ENCODE measurements at regions not wholly inside any gene's neighbourhood (a gene's known extent, or its start where the extent isn't known, plus 50 kb on each side); places are given as distances from the start of the nearest gene placed in this dataset.

DNA sequence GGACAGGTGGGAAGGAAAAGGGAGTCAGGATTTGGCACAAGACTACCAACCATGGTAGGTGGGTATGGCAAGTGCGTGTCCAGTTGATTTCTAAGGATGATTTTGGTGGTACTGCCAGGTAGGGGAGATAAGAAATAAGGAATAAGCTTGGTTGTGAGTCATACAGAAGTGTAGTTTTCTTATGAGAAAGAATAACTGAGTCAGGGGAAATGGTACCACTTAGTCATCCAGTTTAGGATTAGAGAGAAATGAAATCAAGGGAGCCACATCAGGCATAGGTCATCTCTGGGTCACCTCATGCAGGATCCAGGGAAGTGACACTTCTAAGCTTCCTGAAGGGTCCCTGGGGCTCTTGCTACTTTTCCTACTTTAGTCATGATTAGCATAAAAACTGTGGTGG lies 107.1 kb upstream of the C1GALT1C1 start:
- Histone ChIP-seq H3K9me3 (replicated peaks; ENCODE audit: control insufficient read depth, insufficient read depth, low read length) (no peaks in the 10 kb centered on the region), H3K4me1 (ENCODE audit: control insufficient read depth, extremely low read depth, insufficient read depth, low read length) (peaks cover 28% of the 10 kb centered on the region), H2AFZ (ENCODE audit: low read depth, low read length) (no peak overlapping the region), H3K9ac (replicated peaks; ENCODE audit: extremely low read depth, insufficient read depth, low read length) (no peak overlapping the region), H3K9me1 (replicated peaks; ENCODE audit: control insufficient read depth, extremely low read depth, insufficient read depth, low read length) (no peaks in the 10 kb centered on the region), H3K36me3 (ENCODE audit: control insufficient read depth in 2 of 2, extremely low read depth in 1 of 2, insufficient read depth in 2 of 2, low read length in 2 of 2) (no peaks in the 10 kb centered on the region), H3K4me3 (replicated peaks in 1 of 3; ENCODE audit: insufficient read depth in 1 of 3, low read depth in 1 of 3, low read length in 3 of 3) (no peak overlapping the region), H4K20me1 (replicated peaks; ENCODE audit: control insufficient read depth, extremely low read depth, insufficient read depth, low read length) (no peaks in the 10 kb centered on the region), H3K79me2 (ENCODE audit: control insufficient read depth, insufficient read depth, low read length) (no peaks in the 10 kb centered on the region), H3K27ac (ENCODE audit: insufficient read depth, low read depth, low read length) (peak overlapping the region; percentile 49), H3K4me2 (ENCODE audit: insufficient read depth, low read length) (no peak overlapping the region), H3K27me3 (ENCODE audit: control insufficient read depth in 2 of 2, insufficient read depth in 2 of 2, low read length in 2 of 2) (no peaks in the 10 kb centered on the region)
- DNase-seq (ENCODE audit: low read depth, low spot score) (peak; percentile 80), FAIRE-seq (peak; percentile 84)
- intact Hi-C loops (cut with micrococcal nuclease) (loop anchor here (1.0 to 5.0 kb wide), 4 partner anchors 31 to 175 kb away; partner anchors contain the start of gene CUL4B), dilution Hi-C loops (cut with MboI; ENCODE audit: extremely low pct_ligation_motif_present, low sequenced_read_pairs) (no loop called here)
- CTCF ChIA-PET, result interaction anchor here (1.0 kb wide), 1 partner anchor 32 kb away, joined by 3 read pairs; no protein-coding TSS in a partner anchor
- no TSS peak for BruUV-seq (replicated peaks)
- no peak for TF ChIP-seq MAX (IDR thresholded peaks at IDR 0.05; ENCODE audit: insufficient read depth, insufficient read length)
- TF ChIP-seq POLR2A (IDR thresholded peaks at IDR 0.05; ENCODE audit: low read depth, low read length), result peak; percentile 26
- peak; percentile 84 for TF ChIP-seq FOS (IDR thresholded peaks at IDR 0.05; ENCODE audit: borderline replicate concordance, insufficient read depth, low read length)
- peak; percentile 60 for TF ChIP-seq JUN (IDR thresholded peaks at IDR 0.05; ENCODE audit: borderline replicate concordance, insufficient read depth, insufficient read length, low read depth)
- TF ChIP-seq POLR2AphosphoS5 (IDR thresholded peaks at IDR 0.05; ENCODE audit: insufficient read depth, low read depth, low read length), result peak; percentile 35
- TF ChIP-seq GATA2 (IDR thresholded peaks at IDR 0.05; ENCODE audit: insufficient read depth, insufficient read length, low read depth, low read length), result peak; percentile 92
- POLR2A ChIA-PET, result no interaction called here

GRCh38 chrX:120735966-120736365 lies 106.1 kb upstream of the C1GALT1C1 start:
- H3K9me3 ChIP-seq (replicated peaks; ENCODE audit: control insufficient read depth, insufficient read depth, low read length), result no peaks in the 10 kb centered on the region
- peaks cover 28% of the 10 kb centered on the region for H3K4me1 ChIP-seq (ENCODE audit: control insufficient read depth, extremely low read depth, insufficient read depth, low read length)
- TF ChIP-seq MAX (IDR thresholded peaks at IDR 0.05; ENCODE audit: insufficient read depth, insufficient read length), result no peak
- no peak for TF ChIP-seq POLR2AphosphoS5 (IDR thresholded peaks at IDR 0.05; ENCODE audit: insufficient read depth, low read depth, low read length)
- no peak for TF ChIP-seq JUN (IDR thresholded peaks at IDR 0.05; ENCODE audit: borderline replicate concordance, insufficient read depth, insufficient read length, low read depth)
- no peak for TF ChIP-seq POLR2A (IDR thresholded peaks at IDR 0.05; ENCODE audit: low read depth, low read length)
- TF ChIP-seq FOS (IDR thresholded peaks at IDR 0.05; ENCODE audit: borderline replicate concordance, insufficient read depth, low read length), result no peak
- TF ChIP-seq GATA2 (IDR thresholded peaks at IDR 0.05; ENCODE audit: insufficient read depth, insufficient read length, low read depth, low read length), result no peak
- TF ChIP-seq, protein P1, sequence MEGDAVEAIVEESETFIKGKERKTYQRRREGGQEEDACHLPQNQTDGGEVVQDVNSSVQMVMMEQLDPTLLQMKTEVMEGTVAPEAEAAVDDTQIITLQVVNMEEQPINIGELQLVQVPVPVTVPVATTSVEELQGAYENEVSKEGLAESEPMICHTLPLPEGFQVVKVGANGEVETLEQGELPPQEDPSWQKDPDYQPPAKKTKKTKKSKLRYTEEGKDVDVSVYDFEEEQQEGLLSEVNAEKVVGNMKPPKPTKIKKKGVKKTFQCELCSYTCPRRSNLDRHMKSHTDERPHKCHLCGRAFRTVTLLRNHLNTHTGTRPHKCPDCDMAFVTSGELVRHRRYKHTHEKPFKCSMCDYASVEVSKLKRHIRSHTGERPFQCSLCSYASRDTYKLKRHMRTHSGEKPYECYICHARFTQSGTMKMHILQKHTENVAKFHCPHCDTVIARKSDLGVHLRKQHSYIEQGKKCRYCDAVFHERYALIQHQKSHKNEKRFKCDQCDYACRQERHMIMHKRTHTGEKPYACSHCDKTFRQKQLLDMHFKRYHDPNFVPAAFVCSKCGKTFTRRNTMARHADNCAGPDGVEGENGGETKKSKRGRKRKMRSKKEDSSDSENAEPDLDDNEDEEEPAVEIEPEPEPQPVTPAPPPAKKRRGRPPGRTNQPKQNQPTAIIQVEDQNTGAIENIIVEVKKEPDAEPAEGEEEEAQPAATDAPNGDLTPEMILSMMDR (IDR thresholded peaks at IDR 0.05; ENCODE audit: extremely low read depth in 1 of 2, insufficient read depth in 1 of 2, low read depth in 1 of 2, low read length in 2 of 2), result no peak
- TF ChIP-seq EZH2 (IDR thresholded peaks at IDR 0.05; ENCODE audit: borderline replicate concordance, low read depth, low read length, severe bottlenecking), result no peak
- TF ChIP-seq MYC (IDR thresholded peaks at IDR 0.05; ENCODE audit: low read depth, low read length), result no peak
- no peak for DNase-seq (ENCODE audit: low read depth, low spot score)
- ChIA-PET POLR2A (no interaction called here), CTCF (no interaction called here)
- BruUV-seq (replicated peaks), result no TSS peak
- H4K20me1 ChIP-seq (replicated peaks; ENCODE audit: control insufficient read depth, extremely low read depth, insufficient read depth, low read length), result no peaks in the 10 kb centered on the region
- no peaks in the 10 kb centered on the region for H3K27me3 ChIP-seq (ENCODE audit: control insufficient read depth in 2 of 2, insufficient read depth in 2 of 2, low read length in 2 of 2)
- no peak overlapping the region for H3K9ac ChIP-seq (replicated peaks; ENCODE audit: extremely low read depth, insufficient read depth, low read length)
- no peak for FAIRE-seq
- dilution Hi-C loops (cut with MboI; ENCODE audit: extremely low pct_ligation_motif_present, low sequenced_read_pairs), result no loop called here
- peak overlapping the region; percentile 49 for H3K27ac ChIP-seq (ENCODE audit: insufficient read depth, low read depth, low read length)
- H2AFZ ChIP-seq (ENCODE audit: low read depth, low read length), result no peak overlapping the region
- intact Hi-C loops (cut with micrococcal nuclease), result loop anchor here (5.0 kb wide), 1 partner anchor 174 kb away; the partner anchor contains the start of gene CUL4B
- no peak overlapping the region for H3K4me2 ChIP-seq (ENCODE audit: insufficient read depth, low read length)
- H3K9me1 ChIP-seq (replicated peaks; ENCODE audit: control insufficient read depth, extremely low read depth, insufficient read depth, low read length), result no peaks in the 10 kb centered on the region
- no peak overlapping the region for H3K4me3 ChIP-seq (replicated peaks in 1 of 3; ENCODE audit: insufficient read depth in 1 of 3, low read depth in 1 of 3, low read length in 3 of 3)
- no peaks in the 10 kb centered on the region for H3K79me2 ChIP-seq (ENCODE audit: control insufficient read depth, insufficient read depth, low read length)
- H3K36me3 ChIP-seq (ENCODE audit: control insufficient read depth in 2 of 2, extremely low read depth in 1 of 2, insufficient read depth in 2 of 2, low read length in 2 of 2), result no peaks in the 10 kb centered on the region
